ENCODE measurements at regions not wholly inside any gene's neighbourhood (a gene's known extent, or its start where the extent isn't known, plus 50 kb on each side); places are given as distances from the start of the nearest gene placed in this dataset.

GRCh38 chr4:1534876-1535526 is 128.8 kb upstream of the NKX1-1 start:
- intact Hi-C loops (cut with micrococcal nuclease): no loop called here

GRCh38 chr4:1534095-1534872 is 128.0 kb upstream of the NKX1-1 start:
- H3K79me2 ChIP-seq (ENCODE audit: low read length): no peaks in the 10 kb centered on the region
- no peak overlapping the region for H3K9ac ChIP-seq (ENCODE audit: low read length)
- 0 out of 2 replicates have a peak, but pooled peaks cover under 1% of the 10 kb centered on the region for H3K27me3 ChIP-seq (ENCODE audit: low read length)
- ATAC-seq: no peak
- H3K4me1 ChIP-seq (ENCODE audit: insufficient read depth, low read length): no peaks in the 10 kb centered on the region
- H3K9me2 ChIP-seq (replicated peaks; ENCODE audit: low read length): no peaks in the 10 kb centered on the region
- intact Hi-C loops (cut with micrococcal nuclease): no loop called here
- no peaks in the 10 kb centered on the region for H3K9me3 ChIP-seq (ENCODE audit: low read length)
- H3K36me3 ChIP-seq (ENCODE audit: low read depth, low read length): no peaks in the 10 kb centered on the region
- ChIA-PET CTCF (no interaction called here), POLR2A (ENCODE audit: unreplicated experiment) (no interaction called here)
- H3K27ac ChIP-seq (ENCODE audit: low read length): no peak overlapping the region
- no peak overlapping the region for H3K4me3 ChIP-seq (ENCODE audit: low read length)
- no peak overlapping the region for H2AFZ ChIP-seq (ENCODE audit: low read length)
- H4K20me1 ChIP-seq (ENCODE audit: low read length): no peaks in the 10 kb centered on the region
- BruUV-seq (replicated peaks): no TSS peak
- no peak for DNase-seq
- no peaks in the 10 kb centered on the region for H3F3A ChIP-seq (ENCODE audit: low read length, unreplicated experiment)
- H3K4me2 ChIP-seq (ENCODE audit: low read length): no peak overlapping the region
- no peak for TF ChIP-seq CTCF (conservative IDR thresholded peaks at IDR 0.05; ENCODE audit: low read depth, low read length)
- TF ChIP-seq EZH2 (IDR thresholded peaks at IDR 0.05; ENCODE audit: low read length, unreplicated experiment): no peak
- TF ChIP-seq EZH2phosphoT487 (IDR thresholded peaks at IDR 0.05; ENCODE audit: borderline replicate concordance, low read length): no peak

More at GRCh38 chr4:1534876-1535526, 128.8 kb upstream of the NKX1-1 start:
- Histone ChIP-seq H3K4me2 (ENCODE audit: low read length) (no peak overlapping the region), H3K79me2 (ENCODE audit: low read length) (no peaks in the 10 kb centered on the region), H3K36me3 (ENCODE audit: low read depth, low read length) (no peaks in the 10 kb centered on the region), H2AFZ (ENCODE audit: low read length) (no peak overlapping the region), H3K27me3 (ENCODE audit: low read length) (no peaks in the 10 kb centered on the region), H3F3A (ENCODE audit: low read length, unreplicated experiment) (no peaks in the 10 kb centered on the region), H3K9ac (ENCODE audit: low read length) (no peak overlapping the region), H3K4me1 (ENCODE audit: insufficient read depth, low read length) (no peaks in the 10 kb centered on the region; the same call in 1 of the 2 replicates), H3K9me2 (replicated peaks; ENCODE audit: low read length) (no peaks in the 10 kb centered on the region), H3K4me3 (ENCODE audit: low read length) (no peak overlapping the region), H3K27ac (ENCODE audit: low read length) (no peak overlapping the region), H4K20me1 (ENCODE audit: low read length) (no peaks in the 10 kb centered on the region), H3K9me3 (ENCODE audit: low read length) (no peaks in the 10 kb centered on the region)
- POLR2A ChIA-PET (ENCODE audit: unreplicated experiment): no interaction called here
- ATAC-seq (no peak), DNase-seq (no peak)
- CTCF ChIA-PET: no interaction called here
- BruUV-seq (replicated peaks): no TSS peak
- TF ChIP-seq EZH2 (IDR thresholded peaks at IDR 0.05; ENCODE audit: low read length, unreplicated experiment): no peak
- no peak for TF ChIP-seq CTCF (conservative IDR thresholded peaks at IDR 0.05; ENCODE audit: low read depth, low read length)
- no peak for TF ChIP-seq EZH2phosphoT487 (IDR thresholded peaks at IDR 0.05; ENCODE audit: borderline replicate concordance, low read length)

Measured in PC-3 (cell line).